GM06990 (cell line): ENCODE measurements at regions not wholly inside any gene's neighbourhood (a gene's known extent, or its start where the extent isn't known, plus 50 kb on each side); places are given as distances from the start of the nearest gene placed in this dataset.

ENCODE experiments used
- DNase-seq: peaks from one replicate; pipeline ENCODE4 v3.0.0-alpha.2; 2011; ENCODE audit not compliant: insufficient read length; ENCODE audit errors: extremely low read depth
- H3K27me3 ChIP-seq: replicated peaks from 2 replicates; pipeline ENCODE4 v1.6.0; 2011; ENCODE audit warnings: low read length; ENCODE audit not compliant: control insufficient read depth, insufficient read depth
- H3K36me3 ChIP-seq: 2 replicates; pipeline ENCODE4 v1.5.1; 2011; ENCODE audit warnings: low read length; ENCODE audit not compliant: control insufficient read depth, insufficient read depth
- H3K4me3 ChIP-seq: replicated peaks from 2 replicates; pipeline ENCODE4 v1.5.1; 2011; ENCODE audit warnings: low read depth, mild to moderate bottlenecking, control low read depth, low read length
- CTCF ChIP-seq: IDR thresholded peaks from 2 replicates; pipeline ENCODE4 v1.5.1; 2011; ENCODE audit warnings: low read length, control low read depth, mild to moderate bottlenecking, inconsistent platforms; ENCODE audit not compliant: insufficient read depth, poor library complexity, severe bottlenecking

GRCh38 chr7:156448918-156449317 is 191.7 kb upstream of the RNF32 start:
- DNase-seq, result no peak
- no peak overlapping the region for H3K4me3 ChIP-seq
- no peaks in the 10 kb centered on the region for H3K27me3 ChIP-seq
- H3K36me3 ChIP-seq, result no peaks in the 10 kb centered on the region
- no peak for TF ChIP-seq CTCF

- no peak for TF ChIP-seq CTCF
- Histone ChIP-seq H3K36me3 (no peaks in the 10 kb centered on the region), H3K27me3 (no peaks in the 10 kb centered on the region), H3K4me3 (no peak overlapping the region)
- DNase-seq, result no peak
Measured at GRCh38 chr7:156446990-156447389, 193.6 kb upstream of the RNF32 start.

GRCh38 chr7:156445997-156446761 is 194.4 kb upstream of the RNF32 start:
- Histone ChIP-seq H3K36me3 (no peaks in the 10 kb centered on the region), H3K4me3 (no peak overlapping the region), H3K27me3 (no peaks in the 10 kb centered on the region)
- no peak for TF ChIP-seq CTCF
- DNase-seq, result no peak

GRCh38 chr7:156442516-156442915 is 198.1 kb upstream of the RNF32 start:
- H3K27me3 ChIP-seq, result no peaks in the 10 kb centered on the region; the same call in 1 of the 2 replicates
- DNase-seq, result no peak
- H3K4me3 ChIP-seq, result no peak overlapping the region
- H3K36me3 ChIP-seq, result no peaks in the 10 kb centered on the region
- no peak for TF ChIP-seq CTCF

GRCh38 chr7:156440456-156440855 is 200.1 kb upstream of the RNF32 start:
- TF ChIP-seq CTCF, result no peak
- no peaks in the 10 kb centered on the region; the same call in 1 of the 2 replicates for H3K27me3 ChIP-seq
- H3K4me3 ChIP-seq, result no peak overlapping the region
- no peaks in the 10 kb centered on the region for H3K36me3 ChIP-seq
- DNase-seq, result no peak

GRCh38 chr7:156438011-156438410 is 202.6 kb upstream of the RNF32 start:
- Histone ChIP-seq H3K36me3 (no peaks in the 10 kb centered on the region), H3K4me3 (no peak overlapping the region), H3K27me3 (no peaks in the 10 kb centered on the region; the same call in 1 of the 2 replicates)
- TF ChIP-seq CTCF, result no peak
- no peak for DNase-seq
